Sciatic nerve (tissue), 2 donors: ENCODE measurements at regions not wholly inside any gene's neighbourhood (a gene's known extent, or its start where the extent isn't known, plus 50 kb on each side); places are given as distances from the start of the nearest gene placed in this dataset.
"Not testable (repeated sequence)": the region's sequence is repeated elsewhere in the genome, so short reads cannot be mapped to it uniquely, and the experiment has no call there.

Source experiments
- ATAC-seq: fragments of 200-7000 bp; cut with Tn5 transposase; one replicate; pipeline ENCODE4 v1.9.1; 2020; ENCODE audit warnings: mild to moderate bottlenecking, moderate library complexity
- DNase-seq: peaks from one replicate; pipeline ENCODE4 v3.0.0-alpha.2; 2020; ENCODE audit warnings: low spot score
- intact Hi-C: fragments of 100-400 bp; cut with DNase I; formaldehyde crosslinking; loops from one replicate; pipeline ENCODE4 v1.14.2; 2022
- donor health status: DM: no; HTN: no; CAD: no.
- donor health status: DM: no; HTN: no; CAD: no.

DNA sequence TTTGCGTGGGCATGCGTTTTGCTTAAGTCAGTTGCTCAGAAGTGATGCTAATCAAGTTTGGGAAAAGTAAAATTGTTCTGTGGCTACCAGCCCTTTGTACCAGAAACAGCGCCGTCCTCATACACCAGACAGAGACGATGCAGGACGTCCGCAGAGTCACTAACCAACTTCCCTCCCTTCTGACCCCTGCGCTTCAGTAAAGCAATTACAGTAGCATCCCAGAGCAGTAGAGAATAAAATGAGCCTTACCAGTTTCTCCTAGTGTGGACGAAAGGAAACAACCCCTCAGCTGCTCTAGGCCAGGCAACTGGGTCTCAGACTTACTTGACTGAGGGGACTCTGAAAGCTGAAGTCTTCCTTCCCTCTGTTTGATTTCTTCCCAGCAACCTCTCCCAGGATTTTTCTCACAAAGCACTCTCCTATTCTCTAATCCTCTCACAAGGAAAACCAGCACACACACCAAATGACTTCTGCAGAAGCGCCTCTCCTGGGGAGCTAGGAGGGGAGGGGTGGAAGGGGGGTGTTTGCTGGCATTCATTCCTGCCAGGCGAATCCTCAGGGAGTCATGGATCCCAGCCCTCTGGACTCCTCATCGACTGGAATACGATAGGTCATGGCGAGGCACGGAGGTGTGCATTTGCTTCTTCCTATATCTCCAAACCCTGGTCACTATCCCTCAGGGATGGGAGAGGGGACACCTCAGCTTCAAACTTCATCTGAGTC, 56.0 kb upstream of the MID1 start:
- DNase-seq (no peak), ATAC-seq (no peak)
- intact Hi-C loops, result no loop called here

DNA sequence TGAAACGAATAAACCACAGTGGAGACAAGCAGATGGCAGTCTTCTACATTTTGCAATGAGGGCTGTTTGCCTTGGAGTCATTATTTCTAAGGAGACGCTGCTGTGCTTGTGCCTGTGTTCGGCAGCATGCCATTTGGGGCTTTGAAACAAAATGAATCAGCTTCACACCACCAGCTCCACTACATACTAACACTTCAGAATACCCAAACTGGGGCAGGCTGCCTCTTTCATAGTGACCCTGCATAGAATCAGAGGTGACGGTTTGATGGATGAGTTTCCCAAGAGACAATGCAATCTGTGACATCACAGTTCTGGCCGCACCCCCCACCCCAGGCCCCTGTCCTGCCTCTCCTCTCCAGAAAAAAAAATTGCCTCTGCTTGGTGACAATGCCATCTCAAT, 57.1 kb upstream of the MID1 start:
- ATAC-seq, result peak; percentile 44
- intact Hi-C loops, result no loop called here
- DNase-seq, result no peak

DNA sequence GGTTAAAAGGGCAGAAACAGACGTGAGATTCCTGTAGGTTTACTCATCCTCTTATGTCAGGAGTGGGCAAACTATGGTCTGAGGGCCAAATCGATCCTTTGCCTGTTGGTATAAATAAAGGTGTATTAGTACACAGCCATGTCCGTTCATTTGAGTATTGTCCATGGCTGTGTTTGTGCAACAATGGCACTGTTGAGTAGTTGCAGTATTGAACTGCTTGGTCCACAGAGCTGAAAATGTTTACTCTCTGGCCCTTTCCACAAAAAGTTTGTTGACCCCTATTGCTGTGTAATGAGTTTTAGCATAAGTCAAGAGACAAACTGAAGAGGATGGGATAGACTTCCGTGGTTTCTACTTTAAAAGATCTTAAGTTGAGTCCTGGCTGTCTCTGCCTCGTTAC, 59.0 kb upstream of the MID1 start:
- DNase-seq (no peak), ATAC-seq (no peak)
- intact Hi-C loops, result no loop called here

DNA sequence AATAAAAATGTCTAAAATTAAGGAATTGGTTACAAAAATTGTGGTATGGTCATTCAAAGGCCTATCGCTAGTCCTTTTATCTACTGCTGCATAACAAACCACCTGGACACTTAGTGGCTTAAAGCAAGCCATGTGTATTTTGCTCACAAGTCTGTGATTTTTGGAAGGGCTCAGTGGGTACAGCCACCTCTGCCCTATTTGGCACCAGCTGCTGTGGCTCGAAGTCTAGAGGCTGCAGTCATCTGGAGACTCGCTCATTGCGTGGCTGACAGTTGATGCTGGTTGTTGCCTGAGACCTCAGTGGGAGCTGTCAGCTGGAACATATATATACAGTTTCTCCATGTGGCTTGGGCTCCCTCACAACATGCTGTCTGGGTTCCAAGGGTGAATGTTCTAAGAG, 60.8 kb upstream of the MID1 start:
- intact Hi-C loops, result no loop called here
- DNase-seq (no peak), ATAC-seq (no peak)

- DNase-seq, intact Hi-C loops, ATAC-seq: not testable (repeated sequence)
These were observed 63.2 kb upstream of the MID1 start for GRCh38 chrX:10683631-10684030.

DNA sequence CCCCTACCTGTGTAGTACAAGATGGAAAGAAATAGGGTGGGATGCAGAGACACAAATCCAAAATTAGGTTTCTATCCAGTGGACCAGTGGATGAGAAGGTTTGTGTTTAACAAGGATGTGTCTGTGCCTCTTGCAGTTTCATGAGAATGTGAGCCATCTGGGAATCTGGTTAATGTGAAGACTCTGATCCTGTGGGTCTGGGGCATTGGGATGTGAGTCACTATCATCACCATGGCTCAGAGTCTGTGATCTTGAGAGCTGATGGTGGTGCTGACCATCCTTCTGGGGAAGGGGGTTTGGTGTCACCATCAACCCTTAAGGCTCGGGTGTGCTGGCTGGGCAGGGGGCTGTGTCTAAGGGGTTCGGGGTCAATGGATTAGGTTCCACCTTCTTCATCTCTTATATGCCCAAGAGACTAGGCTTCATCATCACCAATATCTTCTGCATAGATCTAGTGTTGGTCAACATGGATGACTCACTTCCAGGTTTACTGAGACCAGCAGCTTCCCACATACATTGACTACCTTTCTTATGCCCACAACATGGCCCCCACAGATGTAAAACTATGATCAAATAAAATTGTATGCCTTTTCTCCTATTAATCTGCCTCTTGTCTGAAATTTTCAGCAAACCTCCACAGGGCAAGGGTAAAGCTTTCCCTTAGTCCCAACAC, 65.7 kb upstream of the MID1 start:
- intact Hi-C loops, result no loop called here
- DNase-seq, result no peak
- ATAC-seq, result no peak

- ATAC-seq, intact Hi-C loops, DNase-seq: not testable (repeated sequence)
These were observed 71.4 kb upstream of the MID1 start for GRCh38 chrX:10691751-10692150.

DNA sequence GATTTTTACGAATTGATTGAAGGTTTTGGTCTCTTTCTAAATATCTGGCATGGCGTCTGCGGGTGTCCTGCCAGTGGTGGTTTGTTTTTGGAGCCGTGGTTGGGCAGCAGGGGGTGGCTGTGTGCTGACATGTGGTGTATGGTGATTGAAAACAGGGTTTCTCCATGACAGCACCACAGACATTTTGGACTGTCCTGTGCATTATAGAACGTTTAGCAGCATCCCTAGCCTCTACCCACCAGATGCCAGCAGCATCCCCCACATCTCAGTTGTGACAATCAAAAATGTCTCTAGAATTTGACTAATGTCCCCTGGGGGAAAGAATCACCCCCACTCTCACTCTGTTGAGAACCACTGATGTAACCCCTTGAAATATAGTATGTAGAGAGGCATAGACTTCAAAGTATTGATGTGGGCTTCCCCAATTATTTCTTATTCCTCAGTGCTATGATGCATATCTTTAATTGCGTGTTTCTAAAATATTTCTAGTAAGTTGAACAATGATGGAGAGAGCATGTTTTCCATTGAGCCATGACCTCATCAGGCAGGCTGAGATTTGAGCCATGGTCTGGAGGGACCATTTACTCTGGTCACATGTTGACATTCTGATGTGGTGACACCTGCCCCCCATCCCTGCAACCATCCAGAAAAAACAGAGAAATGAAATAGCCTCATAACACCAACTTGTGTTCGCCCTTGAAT, 77.4 kb upstream of the MID1 start:
- ATAC-seq (no peak), DNase-seq (no peak)
- intact Hi-C loops, result no loop called here

DNA sequence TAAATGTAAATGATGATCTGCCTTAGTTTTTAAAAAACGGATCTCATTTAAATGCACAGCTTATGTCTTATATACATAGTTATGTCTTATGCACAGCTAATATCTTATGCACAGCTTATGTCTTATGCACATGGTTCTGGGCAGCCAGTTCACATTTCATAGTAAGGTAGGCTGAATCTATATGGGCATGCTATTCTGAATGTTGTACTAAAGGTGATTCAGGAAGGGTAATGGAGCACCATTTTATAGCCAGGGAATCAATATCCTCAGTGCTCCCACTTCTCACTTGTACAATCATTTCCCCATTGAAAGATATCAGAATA, 77.9 kb upstream of the MID1 start:
- DNase-seq, result no peak
- ATAC-seq, result no peak
- intact Hi-C loops, result no loop called here

GRCh38 chrX:10702031-10702430, 81.6 kb upstream of the MID1 start:
- ATAC-seq, result no peak
- DNase-seq, result no peak
- intact Hi-C loops, result no loop called here

- ATAC-seq, intact Hi-C loops, DNase-seq: not testable (repeated sequence)
These were observed 86.0 kb upstream of the MID1 start for GRCh38 chrX:10706342-10706741.

DNA sequence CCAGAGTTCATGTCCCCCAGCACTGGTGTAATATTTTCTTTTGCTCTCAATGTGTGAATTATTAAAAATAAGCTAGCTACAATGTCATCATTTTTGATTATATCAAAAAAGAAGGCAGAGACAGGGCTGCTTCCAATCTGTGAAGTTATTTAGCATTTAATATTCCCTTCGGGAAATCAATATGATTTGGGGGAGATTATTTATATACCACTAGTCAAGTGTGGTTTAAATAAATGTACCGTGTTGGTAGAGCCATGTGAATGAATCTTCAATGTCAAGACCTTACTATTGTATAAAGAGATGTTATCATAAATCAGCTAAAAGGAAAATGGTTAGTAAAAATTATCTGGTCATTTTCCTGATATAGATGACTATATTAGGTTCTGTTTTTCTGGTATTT, 87.4 kb upstream of the MID1 start:
- ATAC-seq (no peak), DNase-seq (no peak)
- intact Hi-C loops, result no loop called here

GRCh38 chrX:10709276-10709675, 88.9 kb upstream of the MID1 start:
- ATAC-seq (no peak), DNase-seq (no peak)
- intact Hi-C loops, result no loop called here

GRCh38 chrX:10714531-10714930, 94.1 kb upstream of the MID1 start:
- no peak for ATAC-seq
- intact Hi-C loops, result no loop called here
- no peak for DNase-seq

GRCh38 chrX:10722851-10723250, 102.5 kb upstream of the MID1 start:
- peak; percentile 93 for ATAC-seq
- intact Hi-C loops, result loop anchor here (10.0 kb wide), 1 partner anchor 538 kb away; no protein-coding TSS in a partner anchor
- DNase-seq, result peak; percentile 79

DNA sequence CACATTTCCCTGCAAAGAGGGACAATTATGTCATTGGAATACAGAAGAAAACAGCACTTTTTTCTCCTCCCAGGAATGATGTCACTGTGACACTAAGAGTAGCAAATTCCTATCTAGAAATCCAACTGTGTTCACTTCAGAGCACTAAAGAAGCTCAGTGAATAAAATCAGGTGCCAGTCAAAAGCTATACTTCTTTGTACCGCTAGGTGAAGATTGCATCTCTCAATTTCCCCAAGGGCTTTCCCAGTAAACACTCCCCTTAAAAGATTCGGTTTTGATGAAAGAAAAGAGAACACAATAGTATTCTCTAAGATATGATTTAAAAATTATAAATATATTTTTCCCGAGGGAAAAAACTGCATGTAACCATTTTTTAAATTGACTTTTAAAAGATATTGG, 104.7 kb upstream of the MID1 start:
- intact Hi-C loops, result loop anchor here (10.0 kb wide), 1 partner anchor 540 kb away; no protein-coding TSS in a partner anchor
- DNase-seq (no peak), ATAC-seq (no peak)

- intact Hi-C loops, result loop anchor here (10.0 kb wide), 1 partner anchor 542 kb away; no protein-coding TSS in a partner anchor
- DNase-seq (no peak), ATAC-seq (no peak)
These were observed 106.3 kb upstream of the MID1 start for GRCh38 chrX:10726647-10727046.

GRCh38 chrX:10728806-10729389, 108.5 kb upstream of the MID1 start:
- ATAC-seq (no peak), DNase-seq (no peak)
- intact Hi-C loops, result loop anchor here (10.0 kb wide), 1 partner anchor 544 kb away; no protein-coding TSS in a partner anchor

DNA sequence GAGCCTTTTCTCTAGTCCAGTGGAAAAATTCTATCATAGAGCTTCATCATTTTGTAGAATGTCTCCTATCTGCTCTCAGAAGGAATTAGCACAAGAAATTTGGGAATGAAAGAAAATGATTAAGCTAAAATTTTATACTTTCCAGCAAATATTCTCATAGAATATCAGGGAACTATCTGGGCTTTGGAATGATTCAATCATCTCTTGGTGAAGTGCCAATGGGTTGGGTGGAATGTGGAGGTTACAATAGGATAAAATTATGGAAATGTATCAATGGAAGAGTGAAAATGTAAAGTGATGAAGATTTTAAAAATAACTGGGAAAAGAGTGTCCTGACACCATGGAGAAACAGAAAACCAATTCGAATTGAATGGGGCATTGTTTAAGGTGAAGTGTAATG, 119.0 kb upstream of the MID1 start:
- no peak for ATAC-seq
- DNase-seq, result no peak
- intact Hi-C loops, result no loop called here

DNA sequence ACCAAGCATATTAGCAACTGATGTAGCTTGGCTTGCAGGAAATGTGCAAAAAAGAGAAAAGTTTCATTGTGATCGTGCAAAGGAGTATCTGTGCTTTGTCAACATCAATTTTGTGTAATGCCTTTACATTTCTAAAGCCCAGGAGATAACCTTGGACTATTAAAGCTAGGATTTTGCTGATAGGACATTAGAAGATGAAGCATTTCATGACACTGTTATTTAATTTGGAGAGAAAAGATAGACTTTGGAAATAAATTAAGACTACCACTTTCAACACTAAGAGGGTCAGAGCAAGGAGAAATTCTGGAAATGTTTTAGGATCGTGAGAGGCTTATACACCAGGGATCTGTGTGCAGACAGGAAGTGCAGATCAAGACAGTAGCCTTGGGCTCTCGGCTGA, 120.6 kb upstream of the MID1 start:
- ATAC-seq (no peak), DNase-seq (no peak)
- intact Hi-C loops, result no loop called here
